A673 (cell line): ENCODE measurements at regions not wholly inside any gene's neighbourhood (a gene's known extent, or its start where the extent isn't known, plus 50 kb on each side); places are given as distances from the start of the nearest gene placed in this dataset.

Experiments
- EZH2 ChIP-seq: fragments of 200-600 bp; sonication (generic); IDR thresholded peaks from 2 replicates; pipeline ENCODE4 v1.6.1; 2017; ENCODE audit warnings: borderline replicate concordance, low read depth, mild to moderate bottlenecking, mixed read lengths, antibody characterized with exemption, low read length; ENCODE audit not compliant: poor library complexity, severe bottlenecking
- TF ChIP-seq, protein P1 (sequence below): fragments of 300-800, 200-600 bp; sonication (generic); conservative IDR thresholded peaks from 2 replicates; pipeline ENCODE4 v1.5.1; 2017; ENCODE audit warnings: low read depth, mild to moderate bottlenecking, antibody characterized with exemption, low read length, moderate library complexity, mixed read lengths

DNA sequence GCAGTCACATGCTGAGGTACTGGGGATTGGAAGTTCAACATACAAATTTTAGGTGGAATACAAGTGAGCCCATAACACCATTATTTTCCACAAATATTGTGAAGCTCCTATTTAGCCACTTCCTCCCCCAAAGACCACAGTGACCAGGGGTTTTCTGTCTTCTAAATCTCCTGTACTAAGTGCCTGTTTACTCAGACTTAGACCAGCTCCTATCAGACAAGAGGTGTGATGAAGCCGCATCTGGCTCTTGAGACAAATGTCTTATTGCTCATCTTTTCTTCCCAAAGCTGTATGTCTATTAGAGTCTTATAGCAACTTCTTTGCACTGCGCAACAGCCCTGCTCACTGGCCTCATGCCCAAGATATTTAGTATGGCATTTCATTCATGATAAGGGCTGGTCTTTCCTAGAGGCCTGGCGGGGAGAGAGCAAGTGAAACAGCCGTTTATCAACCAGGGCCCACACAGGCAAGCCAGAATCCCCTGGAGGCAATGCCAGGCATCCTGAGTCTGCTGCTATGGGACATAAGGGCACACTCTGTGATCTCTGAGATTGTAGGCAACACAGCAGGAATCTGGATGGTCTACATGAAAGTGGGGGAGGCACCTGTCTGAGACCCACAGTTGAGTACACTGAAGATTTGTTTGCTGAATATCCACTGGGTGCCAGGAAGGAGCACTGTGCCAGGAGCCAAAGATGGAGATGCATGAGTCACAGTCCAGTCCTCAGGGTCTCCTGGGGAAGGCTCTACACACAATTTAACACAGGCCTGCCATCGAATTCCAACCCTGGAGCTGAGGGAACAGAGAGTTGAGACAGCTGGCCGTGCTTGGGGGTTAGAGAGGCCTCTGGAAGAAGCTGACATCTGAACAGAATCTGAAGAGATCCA lies 78.5 kb upstream of the NCAM1 start:
- TF ChIP-seq, protein P1, sequence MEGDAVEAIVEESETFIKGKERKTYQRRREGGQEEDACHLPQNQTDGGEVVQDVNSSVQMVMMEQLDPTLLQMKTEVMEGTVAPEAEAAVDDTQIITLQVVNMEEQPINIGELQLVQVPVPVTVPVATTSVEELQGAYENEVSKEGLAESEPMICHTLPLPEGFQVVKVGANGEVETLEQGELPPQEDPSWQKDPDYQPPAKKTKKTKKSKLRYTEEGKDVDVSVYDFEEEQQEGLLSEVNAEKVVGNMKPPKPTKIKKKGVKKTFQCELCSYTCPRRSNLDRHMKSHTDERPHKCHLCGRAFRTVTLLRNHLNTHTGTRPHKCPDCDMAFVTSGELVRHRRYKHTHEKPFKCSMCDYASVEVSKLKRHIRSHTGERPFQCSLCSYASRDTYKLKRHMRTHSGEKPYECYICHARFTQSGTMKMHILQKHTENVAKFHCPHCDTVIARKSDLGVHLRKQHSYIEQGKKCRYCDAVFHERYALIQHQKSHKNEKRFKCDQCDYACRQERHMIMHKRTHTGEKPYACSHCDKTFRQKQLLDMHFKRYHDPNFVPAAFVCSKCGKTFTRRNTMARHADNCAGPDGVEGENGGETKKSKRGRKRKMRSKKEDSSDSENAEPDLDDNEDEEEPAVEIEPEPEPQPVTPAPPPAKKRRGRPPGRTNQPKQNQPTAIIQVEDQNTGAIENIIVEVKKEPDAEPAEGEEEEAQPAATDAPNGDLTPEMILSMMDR: no peak
- no peak for TF ChIP-seq EZH2
